GM19328 (cell line): ENCODE measurements at regions not wholly inside any gene's neighbourhood (a gene's known extent, or its start where the extent isn't known, plus 50 kb on each side); places are given as distances from the start of the nearest gene placed in this dataset.
"Not testable (repeated sequence)": the region's sequence is repeated elsewhere in the genome, so short reads cannot be mapped to it uniquely, and the experiment has no call there.

Experiments
- ATAC-seq: cut with Tn5 transposase; IDR thresholded peaks from one replicate; pipeline ENCODE4 v1.9.1; 2021; ENCODE audit warnings: mild to moderate bottlenecking, moderate library complexity; ENCODE audit not compliant: unreplicated experiment

- ATAC-seq, result no peak
Measured at GRCh38 chr4:117661091-117662072, 372.9 kb upstream of the NDST3 start.

DNA sequence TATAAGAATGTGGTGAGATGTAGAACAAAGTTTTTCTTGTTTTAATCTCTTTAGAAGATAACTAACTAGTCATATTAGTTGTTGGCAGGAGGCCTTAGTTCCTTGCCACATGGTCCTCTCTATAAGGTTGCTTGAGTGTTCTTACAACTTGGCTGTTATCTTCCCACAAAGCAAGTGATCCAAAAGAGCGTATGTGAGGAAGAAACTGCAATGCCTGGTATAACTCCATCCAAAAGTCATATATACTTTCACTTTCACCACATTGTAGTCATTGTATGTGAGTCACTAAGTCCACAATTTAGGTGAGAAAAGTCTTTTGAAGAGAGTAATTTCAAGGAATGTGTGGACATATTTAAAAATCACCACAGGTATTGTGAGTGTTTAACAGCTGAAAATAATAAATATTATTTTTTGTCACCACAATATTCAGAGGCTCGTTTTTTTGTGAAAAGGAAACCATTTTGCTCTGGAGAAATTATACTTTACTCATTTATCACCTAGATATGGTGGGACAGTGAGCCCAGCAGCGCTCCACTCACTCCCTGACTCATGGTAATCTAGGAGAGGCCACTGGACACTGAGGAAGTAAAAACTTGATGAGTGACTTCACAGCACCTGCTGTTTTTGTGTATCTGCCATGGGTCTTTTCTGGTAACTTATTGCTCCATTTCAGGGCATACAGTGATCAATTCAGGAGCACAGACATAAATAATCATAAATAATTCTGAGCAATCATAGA, 369.4 kb upstream of the NDST3 start:
- ATAC-seq, result no peak

- no peak for ATAC-seq
Measured at GRCh38 chr4:117676153-117676552, 358.1 kb upstream of the NDST3 start.

DNA sequence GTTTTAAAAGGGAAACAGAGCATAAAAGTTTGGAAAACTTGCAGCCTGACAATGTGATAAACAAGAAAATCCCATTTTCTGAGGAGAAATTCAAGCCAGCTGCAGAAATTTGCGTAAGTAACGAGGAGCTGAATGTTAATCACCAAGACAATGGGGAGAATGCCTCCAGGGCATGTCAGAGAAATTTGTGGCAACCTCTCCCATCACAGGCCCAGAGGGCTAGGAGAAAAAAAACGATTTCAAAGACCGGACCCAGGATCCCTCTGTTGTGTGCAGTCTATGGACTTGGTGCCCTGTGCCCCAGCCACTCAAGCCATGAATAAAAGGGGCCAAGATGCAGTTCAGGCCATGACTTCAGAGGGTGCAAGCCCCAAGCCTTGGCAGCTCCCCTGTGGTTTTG, 355.4 kb upstream of the NDST3 start:
- ATAC-seq, result no peak

GRCh38 chr4:117691572-117692351, 342.5 kb upstream of the NDST3 start:
- no peak for ATAC-seq

GRCh38 chr4:117692538-117692937, 341.7 kb upstream of the NDST3 start:
- ATAC-seq, result no peak

GRCh38 chr4:117699595-117699994, 334.7 kb upstream of the NDST3 start:
- no peak for ATAC-seq

GRCh38 chr4:117700111-117700892, 334.0 kb upstream of the NDST3 start:
- ATAC-seq, result no peak

- ATAC-seq, result no peak
Measured at GRCh38 chr4:117702353-117702752, 331.9 kb upstream of the NDST3 start.

GRCh38 chr4:117704721-117705120, 329.6 kb upstream of the NDST3 start:
- no peak for ATAC-seq

DNA sequence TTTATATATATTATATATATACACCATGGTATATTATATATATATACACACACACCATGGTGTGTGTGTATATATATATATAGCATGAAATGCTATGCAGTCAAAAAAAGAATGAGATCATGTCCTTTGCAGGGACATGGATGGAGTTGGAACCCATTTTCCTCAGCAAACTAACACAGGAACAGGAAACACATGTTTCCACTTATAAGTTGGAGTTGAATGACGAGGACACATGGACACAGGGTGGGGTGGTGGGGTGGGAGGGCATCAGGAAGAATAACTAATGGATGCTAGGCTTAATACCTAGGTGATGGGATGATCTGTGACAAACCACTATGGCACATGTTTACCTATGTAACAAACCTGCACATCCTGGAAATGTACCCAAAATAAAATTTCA, 293.6 kb upstream of the NDST3 start:
- no peak for ATAC-seq

- ATAC-seq, result not testable (repeated sequence)
Measured at GRCh38 chr4:117745379-117745778, 288.9 kb upstream of the NDST3 start.

DNA sequence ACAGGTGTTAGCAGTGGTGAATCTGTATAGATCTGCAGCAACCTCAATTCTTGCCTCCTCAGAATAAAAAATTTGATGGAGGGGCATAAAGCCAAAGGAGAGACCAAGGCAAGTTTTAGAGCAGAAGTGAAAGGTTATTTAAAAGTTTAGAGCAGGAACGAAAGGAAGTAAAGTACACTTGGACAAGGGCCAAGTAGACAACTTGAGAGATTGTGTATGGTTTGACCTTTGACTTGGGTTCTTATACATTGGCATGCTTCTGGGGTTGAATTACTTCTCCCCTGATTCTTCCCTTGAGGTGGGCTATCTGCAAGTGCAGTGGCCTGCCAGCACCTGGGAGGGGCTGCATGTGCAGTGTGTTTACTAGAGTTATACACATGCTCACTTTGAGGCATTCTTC, 278.8 kb upstream of the NDST3 start:
- ATAC-seq, result no peak

DNA sequence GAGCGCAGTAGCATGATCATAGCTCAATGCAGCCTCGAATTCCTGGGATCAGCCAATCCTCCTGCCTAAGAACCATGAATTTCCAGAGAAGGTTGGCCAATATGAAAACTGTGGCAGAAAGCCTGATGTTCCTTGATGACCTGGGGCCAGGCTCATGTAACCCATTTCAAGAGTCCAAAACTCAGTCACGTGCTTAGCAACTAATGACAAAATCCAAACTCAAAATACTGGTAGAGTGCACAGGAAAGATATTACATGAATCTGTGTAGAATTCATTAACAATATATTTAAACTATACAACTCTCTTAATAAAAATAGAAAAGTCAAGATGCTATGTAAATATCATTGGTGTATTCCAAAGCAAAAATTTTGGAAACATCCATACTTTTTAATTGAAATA, 265.7 kb upstream of the NDST3 start:
- ATAC-seq, result no peak

DNA sequence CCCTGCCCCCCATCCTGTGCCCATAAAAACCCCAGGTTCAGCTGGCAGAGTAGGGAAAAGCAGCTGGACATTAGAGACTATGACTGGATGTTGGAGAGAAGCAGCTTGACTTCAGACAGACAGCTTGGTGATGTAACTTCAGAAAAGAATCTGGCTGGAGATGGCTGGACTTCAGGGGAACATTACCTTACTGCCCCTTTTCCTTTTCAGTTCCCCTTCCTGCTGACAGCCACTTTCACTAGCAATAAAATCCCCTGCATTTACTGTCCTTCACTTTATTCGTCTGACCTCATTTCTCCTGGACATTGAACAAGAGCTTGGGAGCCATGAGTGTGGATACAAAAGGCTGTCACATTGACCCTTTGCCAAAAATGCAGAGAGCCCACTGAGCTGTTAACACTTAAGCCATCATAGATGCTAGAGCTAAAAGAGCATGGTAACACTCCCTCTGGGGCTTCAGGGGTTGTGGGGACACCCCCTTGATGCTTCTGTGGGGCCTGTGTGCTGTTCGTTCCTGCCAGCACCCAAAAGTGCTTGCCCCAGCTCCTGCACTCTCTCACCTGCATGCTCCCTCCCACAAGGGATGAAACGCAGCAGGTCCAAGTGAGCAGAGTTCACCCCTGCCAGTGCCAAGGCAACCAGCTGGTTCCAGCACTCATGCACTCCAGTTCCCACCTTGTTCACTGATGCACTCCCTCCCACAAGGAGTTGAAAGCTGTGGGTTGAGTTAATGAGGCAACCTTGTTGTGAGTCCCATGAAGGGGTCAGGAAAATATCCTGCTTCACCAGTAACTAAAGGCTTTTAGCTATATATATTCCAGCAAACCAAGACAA, 263.8 kb upstream of the NDST3 start:
- no peak for ATAC-seq

GRCh38 chr4:117771647-117772337, 262.5 kb upstream of the NDST3 start:
- no peak for ATAC-seq

DNA sequence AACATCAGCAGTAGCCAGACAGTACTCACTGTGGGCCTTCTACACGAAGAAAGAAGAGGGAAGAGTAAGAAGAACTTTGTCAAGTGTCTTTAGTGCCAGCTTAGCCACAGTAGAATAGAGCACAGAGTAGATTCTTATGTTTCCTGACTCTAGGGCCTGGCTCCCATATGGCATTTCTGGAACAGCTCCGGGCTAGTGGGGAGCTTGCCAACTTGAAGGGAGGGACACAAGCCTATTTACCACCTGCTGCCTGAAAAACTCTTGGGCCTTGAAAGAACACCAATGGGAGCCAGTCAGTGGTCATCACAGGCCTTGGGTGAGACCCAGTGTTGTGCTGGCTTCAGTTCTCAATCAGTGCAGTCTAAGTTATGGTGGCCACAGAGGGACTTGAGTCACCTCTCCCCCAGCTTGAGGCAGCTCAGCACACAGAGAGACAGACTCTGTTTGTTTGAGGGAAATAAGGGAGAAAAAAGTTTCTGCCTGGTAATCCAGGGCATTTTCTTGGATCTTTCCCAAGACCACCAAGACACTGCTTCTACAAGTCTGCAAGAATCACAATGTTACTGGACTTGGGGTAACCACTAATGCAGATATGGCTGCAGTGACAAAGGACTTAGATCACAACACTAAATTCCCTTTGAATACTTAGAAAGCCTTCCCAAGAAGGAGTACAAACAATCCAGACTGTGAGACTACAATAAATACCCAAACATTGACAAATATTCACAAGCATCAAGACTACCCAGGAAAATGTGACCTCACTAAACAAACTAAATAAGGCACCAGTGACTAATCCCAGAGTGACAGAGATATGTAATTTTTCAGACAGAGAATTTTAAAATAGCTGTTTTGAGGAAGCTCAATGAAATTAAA, 261.0 kb upstream of the NDST3 start:
- no peak for ATAC-seq

- no peak for ATAC-seq
Measured at GRCh38 chr4:117777721-117778120, 256.6 kb upstream of the NDST3 start.
